Gastroesophageal sphincter (tissue), 3 donors: ENCODE measurements at regions not wholly inside any gene's neighbourhood (a gene's known extent, or its start where the extent isn't known, plus 50 kb on each side); places are given as distances from the start of the nearest gene placed in this dataset.

Source experiments
- POLR2A ChIP-seq, 2 donors: fragments of 450-650 bp; IDR thresholded peaks; one replicate each; pipeline ENCODE4 v1.6.1; 2017; ENCODE audit warnings: antibody characterized with exemption in 2 of 2, mild to moderate bottlenecking in 2 of 2, moderate library complexity in 1 of 2
- TF ChIP-seq, protein P1 (sequence below), 4 experiments: fragments of 200-600 bp in 2 of 4; fragments of 450-650 bp in 2 of 4; sonication (generic) in 1 of 4; IDR thresholded peaks; one replicate each; pipeline ENCODE4 v1.5.1; 2017 to 2019; ENCODE audit warnings: antibody characterized with exemption in 4 of 4, mild to moderate bottlenecking in 2 of 4, moderate library complexity in 2 of 4

DNA sequence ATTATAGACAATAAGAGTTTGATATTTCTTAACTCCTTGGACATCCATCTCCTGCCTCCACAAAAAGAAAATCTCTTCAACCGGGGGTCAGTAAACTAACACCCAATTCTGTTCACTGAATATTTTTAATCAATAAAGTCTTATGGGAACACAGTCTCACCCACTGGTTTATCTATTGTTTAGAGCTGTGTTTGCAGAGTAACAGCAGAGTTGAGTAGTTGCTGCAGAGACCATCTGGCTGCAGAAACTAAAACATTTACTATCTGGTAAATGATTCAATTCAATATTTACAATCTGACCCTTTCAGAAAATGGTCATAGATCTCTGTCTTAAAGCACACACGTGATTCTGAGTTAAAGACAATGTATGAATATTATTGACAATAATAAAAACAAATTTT, 94.0 kb downstream of the TMA16 start:
- TF ChIP-seq, protein P1, sequence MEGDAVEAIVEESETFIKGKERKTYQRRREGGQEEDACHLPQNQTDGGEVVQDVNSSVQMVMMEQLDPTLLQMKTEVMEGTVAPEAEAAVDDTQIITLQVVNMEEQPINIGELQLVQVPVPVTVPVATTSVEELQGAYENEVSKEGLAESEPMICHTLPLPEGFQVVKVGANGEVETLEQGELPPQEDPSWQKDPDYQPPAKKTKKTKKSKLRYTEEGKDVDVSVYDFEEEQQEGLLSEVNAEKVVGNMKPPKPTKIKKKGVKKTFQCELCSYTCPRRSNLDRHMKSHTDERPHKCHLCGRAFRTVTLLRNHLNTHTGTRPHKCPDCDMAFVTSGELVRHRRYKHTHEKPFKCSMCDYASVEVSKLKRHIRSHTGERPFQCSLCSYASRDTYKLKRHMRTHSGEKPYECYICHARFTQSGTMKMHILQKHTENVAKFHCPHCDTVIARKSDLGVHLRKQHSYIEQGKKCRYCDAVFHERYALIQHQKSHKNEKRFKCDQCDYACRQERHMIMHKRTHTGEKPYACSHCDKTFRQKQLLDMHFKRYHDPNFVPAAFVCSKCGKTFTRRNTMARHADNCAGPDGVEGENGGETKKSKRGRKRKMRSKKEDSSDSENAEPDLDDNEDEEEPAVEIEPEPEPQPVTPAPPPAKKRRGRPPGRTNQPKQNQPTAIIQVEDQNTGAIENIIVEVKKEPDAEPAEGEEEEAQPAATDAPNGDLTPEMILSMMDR (IDR thresholded peaks at IDR 0.05), result no peak
- TF ChIP-seq POLR2A (IDR thresholded peaks at IDR 0.05), result no peak
